ENCODE measurements at regions not wholly inside any gene's neighbourhood (a gene's known extent, or its start where the extent isn't known, plus 50 kb on each side); places are given as distances from the start of the nearest gene placed in this dataset.

DNA sequence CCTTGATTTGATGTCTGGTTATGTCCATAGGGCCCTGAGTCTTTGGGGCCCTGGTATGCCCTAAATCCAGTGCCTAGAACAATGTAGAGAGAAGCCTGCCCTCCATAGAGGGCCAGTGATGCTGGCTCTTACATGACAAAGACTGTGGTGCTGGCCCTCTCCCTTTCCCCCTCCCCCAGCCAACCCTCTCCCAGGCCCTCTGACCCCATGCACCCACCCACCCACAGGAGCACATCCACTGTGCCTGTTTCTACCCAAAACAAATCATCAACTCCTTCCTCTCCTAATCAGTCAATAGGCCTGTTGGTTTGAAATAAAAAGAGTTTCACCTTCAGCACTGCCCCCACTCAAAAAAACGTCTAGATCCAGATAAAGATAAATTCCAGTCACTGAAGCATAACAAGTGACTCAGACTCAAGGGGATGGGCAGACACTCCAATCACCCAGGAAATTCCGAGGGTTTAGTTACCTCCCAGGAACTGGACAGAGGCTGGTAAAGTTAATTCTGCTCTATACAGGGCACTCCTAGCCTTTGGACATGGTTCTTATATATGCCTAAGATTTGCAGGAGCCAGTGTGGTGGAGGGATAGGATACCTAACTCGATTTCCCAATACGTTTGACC is 144.8 kb upstream of the VANGL1 start:
- intact Hi-C loops (cut with micrococcal nuclease) (no loop called here), dilution Hi-C loops (cut with HindIII; ENCODE audit: low sequenced_read_pairs, unreplicated experiment) (no loop called here), in situ Hi-C loops (cut with MboI; ENCODE audit: low sequenced_read_pairs) (no loop called here)
- Histone ChIP-seq H3K56ac (ENCODE audit: extremely low read depth, insufficient read depth, low read length) (no peak overlapping the region), H4K8ac (ENCODE audit: low read depth in 2 of 2, low read length in 2 of 2) (peak overlapping the region; percentile 67 to 78; a peak in 3 of 4 replicates), H3K27me3 (ENCODE audit: control insufficient read depth, insufficient read depth, low read length) (no peaks in the 10 kb centered on the region), H2BK5ac (ENCODE audit: low read depth, low read length, poor library complexity, severe bottlenecking) (peak overlapping the region; percentile 61), H3K36me3 (ENCODE audit: control insufficient read depth, insufficient read depth, low read length) (no peaks in the 10 kb centered on the region), H4K5ac (ENCODE audit: low read depth, low read length) (no peak overlapping the region), H2AK5ac (ENCODE audit: low read depth, low read length) (peak overlapping the region; percentile 87; the same call in 1 of the 2 replicates), H2AFZ (replicated peaks; ENCODE audit: low read length, poor library complexity) (peak overlapping the region; percentile 58), H2AK9ac (replicated peaks; ENCODE audit: low read depth, low read length, poor library complexity) (peak overlapping the region; percentile 44), H2BK120ac (ENCODE audit: low read depth, low read length) (peak overlapping the region; percentile 88), H3K4me3 (ENCODE audit: insufficient read depth, low read depth, low read length) (no peak overlapping the region), H3K9ac (ENCODE audit: low read depth, low read length) (no peak overlapping the region), H3K4me1 (ENCODE audit: control insufficient read depth, insufficient read depth, low read length) (peaks cover 8% of the 10 kb centered on the region), H3K4ac (ENCODE audit: low read depth, low read length) (peak overlapping the region; percentile 85), H3K4me2 (ENCODE audit: low read depth, low read length) (no peak overlapping the region; the same call in 1 of the 2 replicates), H4K91ac (ENCODE audit: insufficient read depth, low read depth, low read length) (peak overlapping the region; percentile 91), H4K20me1 (ENCODE audit: insufficient read depth, low read length) (no peaks in the 10 kb centered on the region), H3K9me1 (ENCODE audit: insufficient read depth, low read length) (peaks cover 21% of the 10 kb centered on the region), H3K79me1 (ENCODE audit: low read depth in 1 of 2, low read length in 2 of 2) (no peaks in the 10 kb centered on the region), H3K14ac (replicated peaks; ENCODE audit: low read depth, low read length) (peak overlapping the region; percentile 54), H3K9me3 (ENCODE audit: control insufficient read depth, insufficient read depth, low read length) (no peaks in the 10 kb centered on the region), H3K23ac (ENCODE audit: low read depth, low read length) (peak overlapping the region; percentile 52), H3K27ac (ENCODE audit: insufficient read depth, low read length) (no peak overlapping the region; the same call in 1 of the 2 replicates), H2BK15ac (ENCODE audit: low read depth, low read length) (peak overlapping the region; percentile 95; the same call in 2 of the 3 replicates), H3K18ac (ENCODE audit: low read depth, low read length) (peak overlapping the region; percentile 33; the same call in 1 of the 2 replicates), H2BK20ac (ENCODE audit: low read depth, low read length) (peak overlapping the region; percentile 90)
- ChIA-PET CTCF (no interaction called here), POLR2A (ENCODE audit: unreplicated experiment) (no interaction called here)
- BruUV-seq (replicated peaks): no TSS peak
- peak; percentile 58 for DNase-seq
- TF ChIP-seq MAZ (IDR thresholded peaks at IDR 0.05; ENCODE audit: borderline replicate concordance, low read depth, low read length): no peak
- no peak for TF ChIP-seq CEBPB (IDR thresholded peaks at IDR 0.05; ENCODE audit: low read depth, low read length)
- peak; percentile 60 for TF ChIP-seq FOS (IDR thresholded peaks at IDR 0.05; ENCODE audit: low read depth, low read length)
- 0% methylated on average over 1 of the region's 4 CpGs; no CpG with 5 or more reads in 1 of the 2 experiments for WGBS, 2 experiments (ENCODE audit: extremely low coverage in 2 of 2, insufficient read length in 1 of 2)
- peak; percentile 78 for ATAC-seq (ENCODE audit: low read depth)

Data from IMR-90 (cell line).